IMR-90 (cell line): ENCODE measurements at regions not wholly inside any gene's neighbourhood (a gene's known extent, or its start where the extent isn't known, plus 50 kb on each side); places are given as distances from the start of the nearest gene placed in this dataset.

ENCODE experiments used
- ATAC-seq: fragments of 200-7000 bp; cut with Tn5 transposase; 2 replicates; pipeline ENCODE4 v1.9.1; 2020; ENCODE audit warnings: low read depth, mild to moderate bottlenecking, moderate library complexity
- BruUV-seq: library from RNA; stranded (reverse); fragments of 400-500 nt; replicated peaks from 2 replicates; lab custom pipeline; 2021; lab: Mats Ljungman, UMichigan
- CTCF ChIA-PET: fragments of 300-600 bp; formaldehyde crosslinking; extraction: SDS; loops from one replicate; lab custom pipeline; 2021; ENCODE audit warnings: antibody characterized with exemption; lab: Yijun Ruan, JAX
- POLR2A ChIA-PET: fragments of 300-600 bp; sonication (Branson Sonifier 250); formaldehyde crosslinking; loops from one replicate; lab custom pipeline; 2022; ENCODE audit warnings: antibody characterized with exemption; ENCODE audit not compliant: unreplicated experiment; lab: Charles Lee
- DNase-seq: peaks from one replicate; pipeline ENCODE4 v3.0.0; 2013
- H2AFZ ChIP-seq: replicated peaks from 2 replicates; pipeline ENCODE3; 2013; ENCODE audit warnings: low read length, mild to moderate bottlenecking; ENCODE audit not compliant: poor library complexity
- H2AK5ac ChIP-seq: 2 replicates; pipeline ENCODE4 v1.6.1; 2013; ENCODE audit warnings: low read depth, low read length, inconsistent platforms
- H2AK9ac ChIP-seq: replicated peaks from 2 replicates; pipeline ENCODE3; 2013; ENCODE audit warnings: mild to moderate bottlenecking, low read depth, low read length, moderate library complexity; ENCODE audit not compliant: poor library complexity
- H2BK120ac ChIP-seq: 2 replicates; pipeline ENCODE4 v1.6.1; 2013; ENCODE audit warnings: low read depth, low read length, inconsistent platforms
- H2BK15ac ChIP-seq: 3 replicates; pipeline ENCODE4 v1.6.1; 2013; ENCODE audit warnings: low read depth, low read length, inconsistent platforms
- H2BK20ac ChIP-seq: 2 replicates; pipeline ENCODE4 v1.6.1; 2013; ENCODE audit warnings: low read depth, mild to moderate bottlenecking, inconsistent platforms, low read length, moderate library complexity
- H2BK5ac ChIP-seq: 2 replicates; pipeline ENCODE4 v1.6.1; 2013; ENCODE audit warnings: mild to moderate bottlenecking, low read depth, low read length, inconsistent platforms; ENCODE audit not compliant: poor library complexity, severe bottlenecking
- H3K14ac ChIP-seq: replicated peaks from 2 replicates; pipeline ENCODE4 v1.6.1; 2013; ENCODE audit warnings: low read depth, low read length, inconsistent platforms
- H3K18ac ChIP-seq: 2 replicates; pipeline ENCODE4 v1.6.1; 2013; ENCODE audit warnings: low read depth, low read length, control low read depth
- H3K23ac ChIP-seq: 2 replicates; pipeline ENCODE4 v1.6.1; 2013; ENCODE audit warnings: low read depth, low read length, inconsistent platforms
- H3K27ac ChIP-seq: 2 replicates; pipeline ENCODE4 v1.5.1; 2013; ENCODE audit warnings: mild to moderate bottlenecking, control low read depth, low read length; ENCODE audit not compliant: insufficient read depth
- H3K27me3 ChIP-seq: 2 replicates; pipeline ENCODE4 v1.6.1; 2013; ENCODE audit warnings: low read length; ENCODE audit not compliant: control insufficient read depth, insufficient read depth
- H3K36me3 ChIP-seq: 2 replicates; pipeline ENCODE4 v1.6.1; 2013; ENCODE audit warnings: low read length, mixed read lengths; ENCODE audit not compliant: control insufficient read depth, insufficient read depth
- H3K4ac ChIP-seq: 2 replicates; pipeline ENCODE4 v1.6.1; 2013; ENCODE audit warnings: low read depth, low read length, inconsistent platforms
- H3K4me1 ChIP-seq: 2 replicates; pipeline ENCODE4 v1.6.1; 2013; ENCODE audit warnings: low read length, mixed read lengths; ENCODE audit not compliant: control insufficient read depth, insufficient read depth
- H3K4me2 ChIP-seq: 2 replicates; pipeline ENCODE4 v1.6.1; 2013; ENCODE audit warnings: low read depth, mild to moderate bottlenecking, control low read depth, low read length, moderate library complexity
- H3K4me3 ChIP-seq: 2 replicates; pipeline ENCODE4 v1.5.1; 2013; ENCODE audit warnings: low read depth, mild to moderate bottlenecking, control low read depth, low read length, moderate library complexity; ENCODE audit not compliant: insufficient read depth
- H3K56ac ChIP-seq: 2 replicates; pipeline ENCODE4 v1.6.1; 2013; ENCODE audit warnings: low read length, inconsistent platforms; ENCODE audit not compliant: insufficient read depth; ENCODE audit errors: extremely low read depth
- H3K79me1 ChIP-seq, 2 experiments: 2 replicates each; pipeline ENCODE4 v1.6.1; 2013; ENCODE audit warnings: low read length in 2 of 2, inconsistent platforms in 1 of 2, low read depth in 1 of 2
- H3K9ac ChIP-seq: 2 replicates; pipeline ENCODE4 v1.6.1; 2013; ENCODE audit warnings: low read depth, low read length, control low read depth
- H3K9me1 ChIP-seq: 2 replicates; pipeline ENCODE4 v1.6.1; 2013; ENCODE audit warnings: low read length, inconsistent platforms; ENCODE audit not compliant: insufficient read depth
- H3K9me3 ChIP-seq: 2 replicates; pipeline ENCODE4 v1.6.1; 2013; ENCODE audit warnings: low read length; ENCODE audit not compliant: control insufficient read depth, insufficient read depth
- H4K20me1 ChIP-seq: 2 replicates; pipeline ENCODE4 v1.6.1; 2013; ENCODE audit warnings: low read length, inconsistent platforms; ENCODE audit not compliant: insufficient read depth
- H4K5ac ChIP-seq: 2 replicates; pipeline ENCODE4 v1.6.1; 2013; ENCODE audit warnings: mild to moderate bottlenecking, low read depth, low read length, control low read depth
- H4K8ac ChIP-seq, 2 experiments: 2 replicates each; pipeline ENCODE4 v1.6.1; 2013; ENCODE audit warnings: low read depth in 2 of 2, low read length in 2 of 2, control low read depth in 1 of 2, inconsistent platforms in 1 of 2
- H4K91ac ChIP-seq: 2 replicates; pipeline ENCODE4 v1.6.1; 2013; ENCODE audit warnings: low read depth, low read length, inconsistent platforms; ENCODE audit not compliant: insufficient read depth
- BHLHE40 ChIP-seq: fragments of 150-350 bp; IDR thresholded peaks from 2 replicates; pipeline ENCODE4 v1.6.1; 2016; ENCODE audit warnings: mild to moderate bottlenecking, low read depth, low read length
- CEBPB ChIP-seq: IDR thresholded peaks from 2 replicates; pipeline ENCODE4 v1.6.1; 2012; ENCODE audit warnings: low read depth, low read length, improper control_type of control experiment
- CHD1 ChIP-seq: IDR thresholded peaks from 2 replicates; pipeline ENCODE4 v1.6.1; 2012; ENCODE audit warnings: low read depth, low read length, improper control_type of control experiment
- ELK1 ChIP-seq: fragments of 150-350 bp; IDR thresholded peaks from 2 replicates; pipeline ENCODE4 v1.6.1; 2016; ENCODE audit warnings: low read depth, mild to moderate bottlenecking, low read length, moderate library complexity, borderline replicate concordance
- FOS ChIP-seq: fragments of 150-350 bp; IDR thresholded peaks from 2 replicates; pipeline ENCODE4 v1.6.1; 2016; ENCODE audit warnings: low read depth, low read length
- MAFK ChIP-seq: IDR thresholded peaks from 2 replicates; pipeline ENCODE4 v1.6.1; 2012; ENCODE audit warnings: low read depth, low read length, improper control_type of control experiment
- MAZ ChIP-seq: IDR thresholded peaks from 2 replicates; pipeline ENCODE4 v1.6.1; 2012; ENCODE audit warnings: low read depth, mild to moderate bottlenecking, low read length, improper control_type of control experiment, moderate library complexity, borderline replicate concordance
- MXI1 ChIP-seq: IDR thresholded peaks from 2 replicates; pipeline ENCODE4 v1.6.1; 2012; ENCODE audit warnings: low read depth, mild to moderate bottlenecking, low read length, moderate library complexity, borderline replicate concordance
- NFE2L2 ChIP-seq: fragments of 150-350 bp; IDR thresholded peaks from 2 replicates; pipeline ENCODE4 v1.6.1; 2016; ENCODE audit warnings: low read depth, mild to moderate bottlenecking, low read length
- POLR2A ChIP-seq: IDR thresholded peaks from 2 replicates; pipeline ENCODE4 v1.6.1; 2012; ENCODE audit warnings: mild to moderate bottlenecking, low read depth, low read length
- RAD21 ChIP-seq: IDR thresholded peaks from 2 replicates; pipeline ENCODE4 v1.6.1; 2012; ENCODE audit warnings: low read length, improper control_type of control experiment
- RCOR1 ChIP-seq: IDR thresholded peaks from 2 replicates; pipeline ENCODE4 v1.6.1; 2012; ENCODE audit warnings: mild to moderate bottlenecking, low read length, improper control_type of control experiment; ENCODE audit not compliant: insufficient replicate concordance
- RFX5 ChIP-seq: IDR thresholded peaks from 2 replicates; pipeline ENCODE4 v1.8.0; 2012; ENCODE audit warnings: low read depth, mild to moderate bottlenecking, low read length, moderate library complexity
- USF2 ChIP-seq: fragments of 150-350 bp; IDR thresholded peaks from 2 replicates; pipeline ENCODE4 v1.6.1; 2017; ENCODE audit warnings: mild to moderate bottlenecking, antibody characterized with exemption, low read length, low read depth
- WGBS, 2 experiments: methylation state at CpG; one replicate each; pipeline versions ENCODE4 v1.1.5 to v1.1.7; 2013; ENCODE audit warnings: missing lambda C conversion rate in 2 of 2; ENCODE audit not compliant: insufficient read length in 1 of 2; ENCODE audit errors: extremely low coverage in 2 of 2; 5-methylcytosine and 5-hydroxymethylcytosine counted together
- dilution Hi-C: fragments of 300-500 bp; cut with HindIII; formaldehyde crosslinking; loops from one replicate; pipeline ENCODE4 v1.14.3; 2018; ENCODE audit warnings: low sequenced_read_pairs; ENCODE audit not compliant: unreplicated experiment
- in situ Hi-C: fragments of 300-500 bp; cut with MboI; formaldehyde crosslinking; loops from 3 replicates; pipeline ENCODE4 v1.14.3; 2019; ENCODE audit warnings: low sequenced_read_pairs, inconsistent platforms, mixed read lengths
- intact Hi-C: fragments of 100-400 bp; cut with micrococcal nuclease; formaldehyde crosslinking; loops from 2 replicates; pipeline ENCODE4 v1.10.0; 2022
- TF ChIP-seq, protein P1 (sequence below): conservative IDR thresholded peaks from 2 replicates; pipeline ENCODE4 v1.5.1; 2012; ENCODE audit warnings: mild to moderate bottlenecking, low read depth, low read length, improper control_type of control experiment

DNA sequence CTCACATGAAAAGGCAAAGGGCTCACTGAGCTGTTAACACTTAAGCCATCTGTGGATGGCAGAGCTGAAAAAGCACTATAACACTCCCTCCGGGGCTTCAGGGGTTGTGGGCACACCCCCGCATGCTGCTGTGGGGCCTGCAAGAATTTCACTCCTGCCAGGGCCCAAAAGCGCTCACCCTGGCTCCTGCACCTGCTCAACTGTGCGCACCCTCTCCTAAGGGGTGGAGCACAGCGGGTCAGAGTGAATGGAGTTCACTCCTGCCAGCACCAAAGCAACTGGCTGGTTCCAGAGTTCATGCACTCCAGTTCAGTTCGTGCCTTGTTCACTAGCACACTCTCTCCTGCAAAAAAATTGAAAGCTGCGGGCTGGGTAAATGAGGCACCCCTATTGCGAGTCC, 814.2 kb upstream of the SLC39A10 start:
- DNase-seq: no peak
- in situ Hi-C loops: no loop called here
- Histone ChIP-seq H4K8ac (no peak overlapping the region), H3K27ac (no peak overlapping the region), H3K23ac (no peak overlapping the region), H2AK5ac (no peak overlapping the region), H2AK9ac (no peak overlapping the region), H3K18ac (no peak overlapping the region), H2BK120ac (no peak overlapping the region), H3K14ac (no peak overlapping the region), H4K20me1 (no peaks in the 10 kb centered on the region), H3K4me3 (no peak overlapping the region), H3K4ac (no peak overlapping the region), H3K9ac (no peak overlapping the region), H2AFZ (no peak overlapping the region), H3K4me2 (no peak overlapping the region), H3K4me1 (no peaks in the 10 kb centered on the region), H2BK15ac (no peak overlapping the region), H4K91ac (no peak overlapping the region), H3K79me1 (no peaks in the 10 kb centered on the region), H2BK20ac (no peak overlapping the region), H2BK5ac (no peak overlapping the region), H3K56ac (no peak overlapping the region), H4K5ac (no peak overlapping the region), H3K9me1 (no peaks in the 10 kb centered on the region), H3K36me3 (no peaks in the 10 kb centered on the region), H3K9me3 (peaks cover 13% of the 10 kb centered on the region), H3K27me3 (no peaks in the 10 kb centered on the region)
- TF ChIP-seq CEBPB: no peak
- TF ChIP-seq MXI1: no peak
- TF ChIP-seq, protein P1, sequence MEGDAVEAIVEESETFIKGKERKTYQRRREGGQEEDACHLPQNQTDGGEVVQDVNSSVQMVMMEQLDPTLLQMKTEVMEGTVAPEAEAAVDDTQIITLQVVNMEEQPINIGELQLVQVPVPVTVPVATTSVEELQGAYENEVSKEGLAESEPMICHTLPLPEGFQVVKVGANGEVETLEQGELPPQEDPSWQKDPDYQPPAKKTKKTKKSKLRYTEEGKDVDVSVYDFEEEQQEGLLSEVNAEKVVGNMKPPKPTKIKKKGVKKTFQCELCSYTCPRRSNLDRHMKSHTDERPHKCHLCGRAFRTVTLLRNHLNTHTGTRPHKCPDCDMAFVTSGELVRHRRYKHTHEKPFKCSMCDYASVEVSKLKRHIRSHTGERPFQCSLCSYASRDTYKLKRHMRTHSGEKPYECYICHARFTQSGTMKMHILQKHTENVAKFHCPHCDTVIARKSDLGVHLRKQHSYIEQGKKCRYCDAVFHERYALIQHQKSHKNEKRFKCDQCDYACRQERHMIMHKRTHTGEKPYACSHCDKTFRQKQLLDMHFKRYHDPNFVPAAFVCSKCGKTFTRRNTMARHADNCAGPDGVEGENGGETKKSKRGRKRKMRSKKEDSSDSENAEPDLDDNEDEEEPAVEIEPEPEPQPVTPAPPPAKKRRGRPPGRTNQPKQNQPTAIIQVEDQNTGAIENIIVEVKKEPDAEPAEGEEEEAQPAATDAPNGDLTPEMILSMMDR: no peak
- no peak for TF ChIP-seq CHD1
- no peak for TF ChIP-seq MAZ
- TF ChIP-seq POLR2A: no peak
- TF ChIP-seq RAD21: no peak
- TF ChIP-seq RFX5: no peak
- no peak for TF ChIP-seq FOS
- no peak for TF ChIP-seq NFE2L2
- no peak for TF ChIP-seq MAFK
- TF ChIP-seq BHLHE40: no peak
- no peak for TF ChIP-seq ELK1
- TF ChIP-seq RCOR1: no peak
- TF ChIP-seq USF2: no peak
- ChIA-PET CTCF (no interaction called here), POLR2A (no interaction called here)
- ATAC-seq: no peak
- intact Hi-C loops: no loop called here
- WGBS, 2 experiments: 48% methylated on average over 3 of the region's 8 CpGs; no CpG with 5 or more reads in 1 of the 2 experiments
- BruUV-seq: no TSS peak
- dilution Hi-C loops: no loop called here
